HepG2 (cell line): ENCODE measurements at regions not wholly inside any gene's neighbourhood (a gene's known extent, or its start where the extent isn't known, plus 50 kb on each side); places are given as distances from the start of the nearest gene placed in this dataset.

ENCODE experiments used
- BRF2 ChIP-seq: sonication (generic); formaldehyde crosslinking; IDR thresholded peaks from 2 replicates; pipeline ENCODE4 v1.8.1; 2022; ENCODE audit warnings: mild to moderate bottlenecking, missing genetic modification reagents
- CTCF ChIP-seq: sonication (generic); formaldehyde crosslinking; IDR thresholded peaks from 2 replicates; pipeline ENCODE4 v1.5.0; 2020; ENCODE audit warnings: mild to moderate bottlenecking, missing genetic modification reagents, moderate library complexity
- HMGA1 ChIP-seq: sonication (generic); formaldehyde crosslinking; conservative IDR thresholded peaks from 2 replicates; pipeline ENCODE4 v1.4.0; 2020; ENCODE audit warnings: missing genetic modification reagents
- PPARG ChIP-seq: conservative IDR thresholded peaks from 2 replicates; pipeline ENCODE4 v1.6.1; 2016; ENCODE audit warnings: missing biosample characterization, missing genetic modification reagents
- PRDM15 ChIP-seq: sonication (generic); formaldehyde crosslinking; IDR thresholded peaks from 2 replicates; pipeline ENCODE4 v1.4.0; 2020; ENCODE audit warnings: missing genetic modification reagents
- RBFOX2 ChIP-seq: fragments of 200-400 bp; formaldehyde crosslinking; IDR thresholded peaks from 2 replicates; pipeline ENCODE4 v1.6.1; 2017; ENCODE audit warnings: low read depth, mild to moderate bottlenecking, low read length
- RNF2 ChIP-seq: fragments of 450-650 bp; conservative IDR thresholded peaks from 2 replicates; pipeline ENCODE4 v1.6.1; 2016; ENCODE audit warnings: low read depth
- TCF12 ChIP-seq, 2 experiments: fragments of 450-650 bp in 1 of 2; sonication (generic) in 1 of 2; formaldehyde crosslinking in 1 of 2; IDR thresholded peaks; 2 replicates each; pipeline versions ENCODE4 v1.6.1 to v1.8.0; 2017 to 2022; ENCODE audit warnings: antibody characterized with exemption in 1 of 2, mild to moderate bottlenecking in 1 of 2, missing genetic modification reagents in 1 of 2, moderate library complexity in 1 of 2
- ZBTB1 ChIP-seq: sonication (generic); formaldehyde crosslinking; IDR thresholded peaks from 2 replicates; pipeline ENCODE4 v1.4.0; 2020; ENCODE audit warnings: missing genetic modification reagents, borderline replicate concordance
- ZBTB7B ChIP-seq: sonication (generic); formaldehyde crosslinking; IDR thresholded peaks from 2 replicates; pipeline ENCODE4 v1.4.0; 2020; ENCODE audit warnings: missing genetic modification reagents
- ZFP1 ChIP-seq: IDR thresholded peaks from 2 replicates; pipeline ENCODE4 v1.6.1; 2016
- ZNF24 ChIP-seq: fragments of 450-650 bp; IDR thresholded peaks from 2 replicates; pipeline ENCODE4 v1.6.1; 2017; ENCODE audit warnings: antibody characterized with exemption, mild to moderate bottlenecking
- ZNF260 ChIP-seq: sonication (generic); formaldehyde crosslinking; IDR thresholded peaks from 2 replicates; pipeline ENCODE4 v1.4.0; 2020; ENCODE audit warnings: missing genetic modification reagents, low read depth, mild to moderate bottlenecking, borderline replicate concordance
- ZZZ3 ChIP-seq: sonication (generic); formaldehyde crosslinking; IDR thresholded peaks from 2 replicates; pipeline ENCODE4 v1.4.0; 2020; ENCODE audit warnings: missing genetic modification reagents, mild to moderate bottlenecking, borderline replicate concordance
- TF ChIP-seq, protein P1 (sequence below): sonication (generic); formaldehyde crosslinking; IDR thresholded peaks from 2 replicates; pipeline ENCODE4 v1.4.0; 2020; ENCODE audit warnings: low read depth, missing genetic modification reagents
- TF ChIP-seq, protein P2 (sequence below): sonication (generic); formaldehyde crosslinking; IDR thresholded peaks from 2 replicates; pipeline ENCODE4 v1.5.0; 2020; ENCODE audit warnings: mild to moderate bottlenecking, missing genetic modification reagents

DNA sequence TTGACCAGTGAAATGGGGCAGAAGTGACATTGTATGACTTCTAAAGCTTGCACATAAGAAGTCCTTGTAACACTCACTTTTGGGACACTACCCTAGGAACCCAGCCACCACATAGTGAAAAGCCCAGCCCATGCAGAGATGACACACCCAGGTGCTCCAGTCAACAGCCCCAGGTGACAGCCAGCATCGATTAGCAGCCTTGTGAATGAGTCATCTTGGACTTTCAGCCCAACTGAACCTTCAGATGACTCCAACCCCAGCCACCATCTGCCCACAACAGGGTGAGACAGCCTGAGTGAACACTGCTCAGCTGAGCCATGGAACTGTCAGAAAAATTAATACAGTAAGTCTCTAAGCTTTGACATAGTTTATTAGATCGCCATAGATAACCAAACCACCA is 458.6 kb downstream of the ZSWIM6 start (continued):
- no peak for TF ChIP-seq ZNF24
- TF ChIP-seq, protein P1, sequence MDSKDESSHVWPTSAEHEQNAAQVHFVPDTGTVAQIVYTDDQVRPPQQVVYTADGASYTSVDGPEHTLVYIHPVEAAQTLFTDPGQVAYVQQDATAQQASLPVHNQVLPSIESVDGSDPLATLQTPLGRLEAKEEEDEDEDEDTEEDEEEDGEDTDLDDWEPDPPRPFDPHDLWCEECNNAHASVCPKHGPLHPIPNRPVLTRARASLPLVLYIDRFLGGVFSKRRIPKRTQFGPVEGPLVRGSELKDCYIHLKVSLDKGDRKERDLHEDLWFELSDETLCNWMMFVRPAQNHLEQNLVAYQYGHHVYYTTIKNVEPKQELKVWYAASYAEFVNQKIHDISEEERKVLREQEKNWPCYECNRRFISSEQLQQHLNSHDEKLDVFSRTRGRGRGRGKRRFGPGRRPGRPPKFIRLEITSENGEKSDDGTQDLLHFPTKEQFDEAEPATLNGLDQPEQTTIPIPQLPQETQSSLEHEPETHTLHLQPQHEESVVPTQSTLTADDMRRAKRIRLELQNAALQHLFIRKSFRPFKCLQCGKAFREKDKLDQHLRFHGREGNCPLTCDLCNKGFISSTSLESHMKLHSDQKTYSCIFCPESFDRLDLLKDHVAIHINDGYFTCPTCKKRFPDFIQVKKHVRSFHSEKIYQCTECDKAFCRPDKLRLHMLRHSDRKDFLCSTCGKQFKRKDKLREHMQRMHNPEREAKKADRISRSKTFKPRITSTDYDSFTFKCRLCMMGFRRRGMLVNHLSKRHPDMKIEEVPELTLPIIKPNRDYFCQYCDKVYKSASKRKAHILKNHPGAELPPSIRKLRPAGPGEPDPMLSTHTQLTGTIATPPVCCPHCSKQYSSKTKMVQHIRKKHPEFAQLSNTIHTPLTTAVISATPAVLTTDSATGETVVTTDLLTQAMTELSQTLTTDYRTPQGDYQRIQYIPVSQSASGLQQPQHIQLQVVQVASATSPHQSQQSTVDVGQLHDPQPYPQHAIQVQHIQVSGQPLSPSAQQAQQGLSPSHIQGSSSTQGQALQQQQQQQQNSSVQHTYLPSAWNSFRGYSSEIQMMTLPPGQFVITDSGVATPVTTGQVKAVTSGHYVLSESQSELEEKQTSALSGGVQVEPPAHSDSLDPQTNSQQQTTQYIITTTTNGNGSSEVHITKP (CRISPR knock-in tag): no peak
- no peak for TF ChIP-seq ZZZ3 (CRISPR knock-in tag)
- TF ChIP-seq TCF12 (IDR thresholded peaks at IDR 0.05): no peak
- 0 out of 2 replicates have a peak, but pooled peaks have one; percentile 45 for TF ChIP-seq TCF12 (CRISPR knock-in tag; IDR thresholded peaks at IDR 0.05)
- TF ChIP-seq, protein P2, sequence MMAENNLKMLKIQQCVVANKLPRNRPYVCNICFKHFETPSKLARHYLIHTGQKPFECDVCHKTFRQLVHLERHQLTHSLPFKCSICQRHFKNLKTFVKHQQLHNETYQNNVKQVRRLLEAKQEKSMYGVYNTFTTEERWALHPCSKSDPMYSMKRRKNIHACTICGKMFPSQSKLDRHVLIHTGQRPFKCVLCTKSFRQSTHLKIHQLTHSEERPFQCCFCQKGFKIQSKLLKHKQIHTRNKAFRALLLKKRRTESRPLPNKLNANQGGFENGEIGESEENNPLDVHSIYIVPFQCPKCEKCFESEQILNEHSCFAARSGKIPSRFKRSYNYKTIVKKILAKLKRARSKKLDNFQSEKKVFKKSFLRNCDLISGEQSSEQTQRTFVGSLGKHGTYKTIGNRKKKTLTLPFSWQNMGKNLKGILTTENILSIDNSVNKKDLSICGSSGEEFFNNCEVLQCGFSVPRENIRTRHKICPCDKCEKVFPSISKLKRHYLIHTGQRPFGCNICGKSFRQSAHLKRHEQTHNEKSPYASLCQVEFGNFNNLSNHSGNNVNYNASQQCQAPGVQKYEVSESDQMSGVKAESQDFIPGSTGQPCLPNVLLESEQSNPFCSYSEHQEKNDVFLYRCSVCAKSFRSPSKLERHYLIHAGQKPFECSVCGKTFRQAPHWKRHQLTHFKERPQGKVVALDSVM (CRISPR knock-in tag): no peak
- TF ChIP-seq RNF2: no peak
- no peak for TF ChIP-seq BRF2
- TF ChIP-seq ZNF260 (CRISPR knock-in tag): no peak
- TF ChIP-seq PPARG: no peak
- TF ChIP-seq PRDM15 (CRISPR knock-in tag): no peak
- TF ChIP-seq ZBTB1: no peak
- peak; percentile 5; the same call in 1 of the 2 replicates for TF ChIP-seq CTCF (CRISPR knock-in tag)
- TF ChIP-seq HMGA1: no peak
- no peak for TF ChIP-seq RBFOX2
- TF ChIP-seq ZFP1: 0 out of 2 replicates have a peak, but pooled peaks have one; percentile 31
- no peak for TF ChIP-seq ZBTB7B (CRISPR knock-in tag)
